ENCODE measurements at regions not wholly inside any gene's neighbourhood (a gene's known extent, or its start where the extent isn't known, plus 50 kb on each side); places are given as distances from the start of the nearest gene placed in this dataset.

DNA sequence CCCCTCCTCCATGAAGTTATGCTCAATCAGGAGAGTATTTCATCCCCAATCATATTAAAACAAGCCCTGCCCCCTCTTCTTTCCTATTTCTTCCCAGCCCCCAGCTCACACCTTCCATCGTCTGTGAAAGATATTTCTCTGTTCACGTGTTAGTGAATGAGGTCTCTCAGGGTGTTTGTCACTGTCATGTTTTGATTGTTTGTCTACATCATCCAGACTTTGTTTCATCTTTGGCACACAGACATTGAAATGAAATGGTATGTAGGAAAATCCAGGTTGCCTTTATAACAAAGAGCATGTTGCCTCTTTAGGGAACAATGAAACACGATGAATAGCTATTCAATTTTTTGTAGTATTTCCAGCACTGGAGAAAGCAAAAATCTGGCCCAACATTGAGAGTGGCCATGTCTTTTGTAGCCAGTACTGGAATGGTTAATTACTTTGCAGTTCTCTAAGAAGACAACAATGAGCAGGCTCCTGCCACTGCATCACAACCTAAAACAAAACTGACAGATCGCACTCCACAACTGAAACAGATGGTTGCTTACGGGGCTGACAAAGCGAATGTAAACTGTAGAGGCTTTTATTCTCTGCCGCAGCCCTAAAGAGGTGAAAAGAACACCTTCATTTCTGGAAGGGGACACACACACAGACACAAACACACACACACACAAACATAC is 543.6 kb upstream of the CITED2 start:
- H3F3A ChIP-seq (ENCODE audit: insufficient read depth, low read length), result no peaks in the 10 kb centered on the region
- no peaks in the 10 kb centered on the region for H3K79me2 ChIP-seq (ENCODE audit: low read length)
- H3K27ac ChIP-seq (ENCODE audit: low read length), result no peak overlapping the region
- H3K9ac ChIP-seq (ENCODE audit: low read length), result no peak overlapping the region
- H3K4me2 ChIP-seq (ENCODE audit: low read depth, low read length), result no peak overlapping the region
- H3K4me1 ChIP-seq (ENCODE audit: low read length), result no peaks in the 10 kb centered on the region
- H4K20me1 ChIP-seq (ENCODE audit: insufficient read depth, low read length), result no peaks in the 10 kb centered on the region
- H3K27me3 ChIP-seq (replicated peaks; ENCODE audit: insufficient read depth, low read length), result no peaks in the 10 kb centered on the region
- no peak overlapping the region for H3K4me3 ChIP-seq (ENCODE audit: low read length)
- no peaks in the 10 kb centered on the region for H3K36me3 ChIP-seq (replicated peaks; ENCODE audit: insufficient read depth, low read length)
- no peaks in the 10 kb centered on the region for H3K9me3 ChIP-seq (replicated peaks; ENCODE audit: insufficient read depth, low read length)
- no peak for TF ChIP-seq EZH2 (optimal IDR thresholded peaks at IDR 0.05; ENCODE audit: low read depth, low read length)
- no peak for TF ChIP-seq CTCF (IDR thresholded peaks at IDR 0.05; ENCODE audit: low read length)
- no peak for TF ChIP-seq EZH2phosphoT487 (IDR thresholded peaks at IDR 0.05; ENCODE audit: low read length)
- DNase-seq, result no peak
- H2AFZ ChIP-seq (ENCODE audit: low read length), result no peak overlapping the region
- H3K9me2 ChIP-seq (replicated peaks; ENCODE audit: insufficient read depth, low read length), result no peaks in the 10 kb centered on the region

GRCh38 chr6:139914910-139915309 is 540.5 kb upstream of the CITED2 start:
- Histone ChIP-seq H3K9me3 (replicated peaks; ENCODE audit: insufficient read depth, low read length) (no peaks in the 10 kb centered on the region), H3K36me3 (replicated peaks; ENCODE audit: insufficient read depth, low read length) (no peaks in the 10 kb centered on the region), H3K4me3 (ENCODE audit: low read length) (no peak overlapping the region), H3K9ac (ENCODE audit: low read length) (no peak overlapping the region), H2AFZ (ENCODE audit: low read length) (no peak overlapping the region), H3K9me2 (replicated peaks; ENCODE audit: insufficient read depth, low read length) (no peaks in the 10 kb centered on the region), H3K4me2 (ENCODE audit: low read depth, low read length) (no peak overlapping the region), H3K27ac (ENCODE audit: low read length) (no peak overlapping the region), H3K4me1 (ENCODE audit: low read length) (no peaks in the 10 kb centered on the region), H4K20me1 (ENCODE audit: insufficient read depth, low read length) (no peaks in the 10 kb centered on the region), H3K27me3 (replicated peaks; ENCODE audit: insufficient read depth, low read length) (no peaks in the 10 kb centered on the region), H3F3A (ENCODE audit: insufficient read depth, low read length) (no peaks in the 10 kb centered on the region), H3K79me2 (ENCODE audit: low read length) (no peaks in the 10 kb centered on the region)
- TF ChIP-seq CTCF (IDR thresholded peaks at IDR 0.05; ENCODE audit: low read length), result no peak
- TF ChIP-seq EZH2phosphoT487 (IDR thresholded peaks at IDR 0.05; ENCODE audit: low read length), result no peak
- no peak for TF ChIP-seq EZH2 (optimal IDR thresholded peaks at IDR 0.05; ENCODE audit: low read depth, low read length)
- no peak for DNase-seq

GRCh38 chr6:139912735-139913400 is 538.4 kb upstream of the CITED2 start:
- Histone ChIP-seq H4K20me1 (ENCODE audit: insufficient read depth, low read length) (no peaks in the 10 kb centered on the region), H3K9ac (ENCODE audit: low read length) (no peak overlapping the region), H3K9me2 (replicated peaks; ENCODE audit: insufficient read depth, low read length) (no peaks in the 10 kb centered on the region), H3K36me3 (replicated peaks; ENCODE audit: insufficient read depth, low read length) (no peaks in the 10 kb centered on the region), H3F3A (ENCODE audit: insufficient read depth, low read length) (no peaks in the 10 kb centered on the region), H3K9me3 (replicated peaks; ENCODE audit: insufficient read depth, low read length) (no peaks in the 10 kb centered on the region), H3K4me1 (ENCODE audit: low read length) (no peaks in the 10 kb centered on the region), H3K4me3 (ENCODE audit: low read length) (no peak overlapping the region), H2AFZ (ENCODE audit: low read length) (no peak overlapping the region), H3K27me3 (replicated peaks; ENCODE audit: insufficient read depth, low read length) (no peaks in the 10 kb centered on the region), H3K4me2 (ENCODE audit: low read depth, low read length) (no peak overlapping the region), H3K79me2 (ENCODE audit: low read length) (no peaks in the 10 kb centered on the region), H3K27ac (ENCODE audit: low read length) (no peak overlapping the region)
- DNase-seq, result no peak
- TF ChIP-seq EZH2 (optimal IDR thresholded peaks at IDR 0.05; ENCODE audit: low read depth, low read length) (no peak), EZH2phosphoT487 (IDR thresholded peaks at IDR 0.05; ENCODE audit: low read length) (no peak), CTCF (IDR thresholded peaks at IDR 0.05; ENCODE audit: low read length) (no peak)
